HG03039 (cell line): ENCODE measurements at regions not wholly inside any gene's neighbourhood (a gene's known extent, or its start where the extent isn't known, plus 50 kb on each side); places are given as distances from the start of the nearest gene placed in this dataset.

Experiments
- ATAC-seq: cut with Tn5 transposase; IDR thresholded peaks from one replicate; pipeline ENCODE4 v1.9.1; 2021; ENCODE audit warnings: mild to moderate bottlenecking, moderate library complexity; ENCODE audit not compliant: unreplicated experiment

- peak; percentile 90 for ATAC-seq
These were observed 98.6 kb downstream of the BCL2L11 start for GRCh38 chr2:111219285-111219684.

GRCh38 chr2:111219734-111220505 lies 99.2 kb downstream of the BCL2L11 start:
- ATAC-seq = no peak

- ATAC-seq = no peak
These were observed 100.2 kb downstream of the BCL2L11 start for GRCh38 chr2:111220962-111221361.

GRCh38 chr2:111221701-111222100 lies 101.0 kb downstream of the BCL2L11 start:
- ATAC-seq = no peak

GRCh38 chr2:111222204-111222866 lies 101.6 kb downstream of the BCL2L11 start:
- ATAC-seq = no peak

GRCh38 chr2:111225856-111226255 lies 105.1 kb downstream of the BCL2L11 start:
- no peak for ATAC-seq

GRCh38 chr2:111226876-111227700 lies 106.4 kb downstream of the BCL2L11 start:
- no peak for ATAC-seq

GRCh38 chr2:111227716-111228141 lies 107.0 kb downstream of the BCL2L11 start:
- ATAC-seq = no peak

GRCh38 chr2:111231532-111232252 lies 111.0 kb downstream of the BCL2L11 start:
- no peak for ATAC-seq

- ATAC-seq = no peak
These were observed 114.7 kb downstream of the BCL2L11 start for GRCh38 chr2:111235192-111236015.

GRCh38 chr2:111236025-111236424 lies 115.3 kb downstream of the BCL2L11 start:
- ATAC-seq = no peak

- no peak for ATAC-seq
These were observed 117.6 kb downstream of the BCL2L11 start for GRCh38 chr2:111238296-111238695.

- ATAC-seq = peak; percentile 95
These were observed 118.4 kb downstream of the BCL2L11 start for GRCh38 chr2:111239107-111239506.

- ATAC-seq = no peak
These were observed 119.0 kb downstream of the BCL2L11 start for GRCh38 chr2:111239581-111240249.

GRCh38 chr2:111243295-111243694 lies 122.6 kb downstream of the BCL2L11 start:
- no peak for ATAC-seq

GRCh38 chr2:111244864-111245263 lies 124.2 kb downstream of the BCL2L11 start:
- no peak for ATAC-seq

- ATAC-seq = no peak
These were observed 125.9 kb downstream of the BCL2L11 start for GRCh38 chr2:111246620-111247061.

GRCh38 chr2:111247491-111247890 lies 126.8 kb downstream of the BCL2L11 start:
- ATAC-seq = no peak

- ATAC-seq = no peak
These were observed 129.1 kb downstream of the BCL2L11 start for GRCh38 chr2:111249806-111250205.
